Nephron (organoid): ENCODE measurements at regions not wholly inside any gene's neighbourhood (a gene's known extent, or its start where the extent isn't known, plus 50 kb on each side); places are given as distances from the start of the nearest gene placed in this dataset.

Experiments used
- H3K27ac Mint-ChIP-seq, 3 experiments: 2 replicates each; pipeline ENCODE4 v1.8.0; 2020; ENCODE audit warnings: mixed read lengths in 3 of 3, mild to moderate bottlenecking in 2 of 3, moderate library complexity in 1 of 3
- H3K27me3 Mint-ChIP-seq: 2 replicates; pipeline ENCODE4 v1.8.0; 2021; ENCODE audit warnings: low read depth, mild to moderate bottlenecking, moderate library complexity, mixed read lengths
- H3K36me3 Mint-ChIP-seq: 2 replicates; pipeline ENCODE4 v1.8.0; 2020; ENCODE audit warnings: low read depth, mixed read lengths
- H3K4me1 Mint-ChIP-seq: 2 replicates; pipeline ENCODE4 v1.8.0; 2020; ENCODE audit warnings: mixed read lengths
- H3K4me3 Mint-ChIP-seq, 3 experiments: 2 replicates each; pipeline ENCODE4 v1.8.0; 2020; ENCODE audit warnings: mild to moderate bottlenecking in 3 of 3, mixed read lengths in 3 of 3, moderate library complexity in 2 of 3
- H3K9me3 Mint-ChIP-seq: 2 replicates; pipeline ENCODE4 v1.8.0; 2020; ENCODE audit warnings: mixed read lengths
- TF ChIP-seq, protein P1 (sequence below), 3 experiments: fragments of 200-600 bp; sonication (generic); IDR thresholded peaks; one replicate each; pipeline ENCODE4 v1.5.0; 2021; ENCODE audit warnings: antibody characterized with exemption in 3 of 3; ENCODE audit not compliant: unreplicated experiment in 3 of 3

DNA sequence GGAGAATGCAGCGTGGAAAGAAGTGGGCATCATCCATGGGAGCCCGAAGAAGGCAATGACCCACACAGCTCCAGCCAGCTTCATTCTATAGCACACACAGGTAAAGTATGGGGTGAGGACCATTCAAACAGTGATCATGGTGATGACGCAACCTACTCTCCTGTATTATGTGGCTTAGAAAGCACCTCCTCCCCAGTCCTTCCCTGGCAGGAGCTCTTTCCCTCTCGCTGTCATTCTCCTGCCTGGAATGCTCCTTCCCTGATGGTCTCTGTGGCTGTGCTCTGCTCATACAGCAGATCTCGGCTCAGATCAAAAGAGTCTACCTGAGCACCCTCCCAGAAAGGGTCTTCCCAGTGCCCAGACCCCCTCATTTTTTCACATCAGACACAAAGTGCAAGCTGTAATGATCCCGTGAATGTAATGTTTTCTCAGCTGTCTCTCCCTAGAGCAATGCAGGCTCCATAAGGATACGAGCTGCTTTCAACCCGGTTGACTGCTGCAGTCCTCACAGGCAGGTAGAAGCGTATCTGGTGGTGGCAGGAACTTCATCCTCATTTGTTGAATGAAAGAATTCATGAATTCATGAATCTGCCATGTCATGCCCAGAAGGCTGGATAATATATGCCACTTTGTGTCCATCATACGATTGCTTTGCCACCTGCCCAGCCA lies 248.8 kb downstream of the HS3ST3A1 start:
- TF ChIP-seq, protein P1, sequence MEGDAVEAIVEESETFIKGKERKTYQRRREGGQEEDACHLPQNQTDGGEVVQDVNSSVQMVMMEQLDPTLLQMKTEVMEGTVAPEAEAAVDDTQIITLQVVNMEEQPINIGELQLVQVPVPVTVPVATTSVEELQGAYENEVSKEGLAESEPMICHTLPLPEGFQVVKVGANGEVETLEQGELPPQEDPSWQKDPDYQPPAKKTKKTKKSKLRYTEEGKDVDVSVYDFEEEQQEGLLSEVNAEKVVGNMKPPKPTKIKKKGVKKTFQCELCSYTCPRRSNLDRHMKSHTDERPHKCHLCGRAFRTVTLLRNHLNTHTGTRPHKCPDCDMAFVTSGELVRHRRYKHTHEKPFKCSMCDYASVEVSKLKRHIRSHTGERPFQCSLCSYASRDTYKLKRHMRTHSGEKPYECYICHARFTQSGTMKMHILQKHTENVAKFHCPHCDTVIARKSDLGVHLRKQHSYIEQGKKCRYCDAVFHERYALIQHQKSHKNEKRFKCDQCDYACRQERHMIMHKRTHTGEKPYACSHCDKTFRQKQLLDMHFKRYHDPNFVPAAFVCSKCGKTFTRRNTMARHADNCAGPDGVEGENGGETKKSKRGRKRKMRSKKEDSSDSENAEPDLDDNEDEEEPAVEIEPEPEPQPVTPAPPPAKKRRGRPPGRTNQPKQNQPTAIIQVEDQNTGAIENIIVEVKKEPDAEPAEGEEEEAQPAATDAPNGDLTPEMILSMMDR (IDR thresholded peaks at IDR 0.05; ENCODE audit: unreplicated experiment in 3 of 3): no peak
- Mint-ChIP-seq H3K27me3 (peaks cover 8% of the 10 kb centered on the region), H3K9me3 (no peaks in the 10 kb centered on the region), H3K36me3 (no peaks in the 10 kb centered on the region), H3K4me3 (no peak overlapping the region), H3K27ac (no peak overlapping the region), H3K4me1 (no peaks in the 10 kb centered on the region)

DNA sequence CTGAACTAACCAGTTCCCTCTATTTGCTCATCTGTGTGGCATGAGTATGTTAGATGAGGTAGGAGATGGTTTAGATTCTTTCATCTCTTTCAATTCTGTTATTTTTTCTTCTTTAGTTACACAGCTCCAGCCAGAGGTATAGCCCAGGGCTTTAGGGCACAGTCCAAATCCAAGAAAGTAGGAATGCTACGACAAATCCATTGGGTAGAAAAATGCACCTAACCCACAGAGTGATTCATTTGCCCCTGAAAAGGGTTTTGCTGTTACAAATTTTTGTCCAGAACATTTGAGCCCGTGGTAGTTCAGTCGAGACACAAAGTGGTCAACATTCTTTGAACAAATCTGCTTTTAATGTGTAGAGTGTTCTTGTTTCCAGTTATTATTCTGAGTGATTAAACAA lies 250.7 kb downstream of the HS3ST3A1 start:
- H3K4me1 Mint-ChIP-seq: no peaks in the 10 kb centered on the region
- H3K9me3 Mint-ChIP-seq: peaks cover 3% of the 10 kb centered on the region
- no peaks in the 10 kb centered on the region for H3K36me3 Mint-ChIP-seq
- TF ChIP-seq, protein P1 (IDR thresholded peaks at IDR 0.05; ENCODE audit: unreplicated experiment in 3 of 3): no peak
- no peak overlapping the region for H3K27ac Mint-ChIP-seq
- peaks cover 15% of the 10 kb centered on the region for H3K27me3 Mint-ChIP-seq
- no peak overlapping the region for H3K4me3 Mint-ChIP-seq

DNA sequence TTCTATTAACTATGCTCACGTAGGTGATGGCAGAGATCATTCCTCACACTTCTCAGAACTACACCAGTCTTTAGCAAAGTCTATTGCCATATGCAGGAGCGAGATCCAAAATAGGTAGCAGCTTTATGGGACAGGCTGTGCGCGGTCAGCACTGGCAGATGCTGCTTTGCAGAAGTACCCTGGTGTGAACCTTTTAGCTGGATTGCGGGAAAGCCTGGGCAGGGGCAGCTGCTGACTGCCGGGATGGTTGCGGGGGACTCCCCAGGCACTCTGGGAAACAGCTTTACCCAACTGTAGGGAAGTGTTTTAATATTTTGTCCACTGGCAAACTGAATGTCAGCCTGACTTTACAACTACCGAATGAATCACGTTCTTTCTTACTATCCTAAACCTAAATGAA lies 251.3 kb downstream of the HS3ST3A1 start:
- Mint-ChIP-seq H3K9me3 (peaks cover 3% of the 10 kb centered on the region), H3K36me3 (no peaks in the 10 kb centered on the region), H3K4me1 (no peaks in the 10 kb centered on the region), H3K27me3 (peaks cover 21% of the 10 kb centered on the region), H3K4me3 (no peak overlapping the region), H3K27ac (no peak overlapping the region)
- TF ChIP-seq, protein P1 (IDR thresholded peaks at IDR 0.05; ENCODE audit: unreplicated experiment in 3 of 3): no peak

DNA sequence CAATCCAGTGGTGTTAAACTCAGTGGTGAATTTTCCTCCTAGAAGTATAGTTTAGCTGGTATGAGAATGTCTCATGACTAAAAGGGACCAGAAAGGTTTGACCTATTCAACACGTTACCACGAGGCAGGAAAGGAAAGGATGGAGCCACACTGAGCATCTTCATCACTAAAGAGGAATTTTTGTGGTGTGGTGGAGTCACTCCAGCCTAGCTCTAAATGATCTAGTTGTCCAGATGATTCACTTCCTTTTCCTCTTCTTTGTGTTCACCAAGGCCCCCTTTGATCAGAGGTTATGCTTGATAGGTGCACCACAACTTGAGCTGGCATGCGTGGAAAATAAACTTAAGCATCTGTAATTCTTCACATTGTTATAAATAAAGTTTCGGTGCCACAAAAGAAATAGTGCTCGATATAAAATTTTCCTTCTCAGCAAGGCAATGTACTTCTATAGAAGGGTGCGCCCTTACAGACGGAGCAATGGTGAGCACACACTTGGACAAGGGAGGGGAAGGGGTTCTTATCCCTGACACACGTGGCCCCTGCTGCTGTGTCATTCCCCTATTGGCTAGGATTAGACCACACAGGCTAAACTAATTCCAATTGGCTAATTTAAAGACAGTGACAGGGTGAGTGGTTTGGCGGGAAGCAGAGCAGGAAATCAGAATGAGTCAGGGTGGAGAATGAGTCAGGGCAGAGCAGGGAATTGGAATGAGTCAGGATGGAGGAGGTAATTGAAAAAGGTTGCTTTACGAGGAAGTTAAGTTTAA lies 254.6 kb downstream of the HS3ST3A1 start:
- no peaks in the 10 kb centered on the region for H3K36me3 Mint-ChIP-seq
- TF ChIP-seq, protein P1 (IDR thresholded peaks at IDR 0.05; ENCODE audit: unreplicated experiment in 3 of 3): no peak
- H3K27me3 Mint-ChIP-seq: peaks cover 13% of the 10 kb centered on the region
- H3K9me3 Mint-ChIP-seq: peaks cover 3% of the 10 kb centered on the region
- H3K4me3 Mint-ChIP-seq: no peak overlapping the region
- H3K27ac Mint-ChIP-seq: no peak overlapping the region
- H3K4me1 Mint-ChIP-seq: no peaks in the 10 kb centered on the region

DNA sequence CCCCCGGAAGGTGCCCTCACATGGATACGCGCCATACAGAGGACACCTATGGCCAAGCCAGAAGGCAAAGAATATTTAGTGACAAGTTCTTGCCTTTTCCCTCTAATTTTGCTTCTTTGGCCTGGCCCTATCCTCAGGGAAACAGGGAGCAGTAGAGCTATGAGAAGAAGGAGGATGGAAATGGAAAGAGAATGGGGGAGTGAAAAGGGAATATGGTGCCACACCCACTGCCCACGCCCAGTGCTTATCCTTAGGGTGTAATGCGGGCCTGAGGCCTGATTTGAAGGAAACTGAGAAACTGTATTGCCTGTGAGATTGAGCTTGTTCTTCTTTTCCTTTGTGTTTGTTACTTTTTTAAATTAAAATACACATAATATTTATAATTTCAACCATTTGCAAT lies 255.1 kb downstream of the HS3ST3A1 start:
- Mint-ChIP-seq H3K4me3 (no peak overlapping the region), H3K36me3 (no peaks in the 10 kb centered on the region), H3K27ac (no peak overlapping the region), H3K27me3 (peaks cover 13% of the 10 kb centered on the region), H3K9me3 (peaks cover 3% of the 10 kb centered on the region), H3K4me1 (no peaks in the 10 kb centered on the region)
- TF ChIP-seq, protein P1 (IDR thresholded peaks at IDR 0.05; ENCODE audit: unreplicated experiment in 3 of 3): no peak
